Loucy (cell line): ENCODE measurements at regions not wholly inside any gene's neighbourhood (a gene's known extent, or its start where the extent isn't known, plus 50 kb on each side); places are given as distances from the start of the nearest gene placed in this dataset.

Experiments
- H2AFZ ChIP-seq: fragments of 200-600 bp; sonication (generic); 2 replicates; pipeline ENCODE4 v1.6.0; 2016; ENCODE audit warnings: antibody characterized with exemption, mild to moderate bottlenecking, low read length, moderate library complexity
- H3F3A ChIP-seq: fragments of 200-600 bp; 2 replicates; pipeline ENCODE4 v1.6.0; 2016; ENCODE audit warnings: antibody characterized with exemption, low read depth, mild to moderate bottlenecking
- H3K27me3 ChIP-seq: fragments of 200-600 bp; sonication (generic); 2 replicates; pipeline ENCODE4 v1.6.1; 2014; ENCODE audit warnings: low read length, mild to moderate bottlenecking; ENCODE audit not compliant: insufficient read depth, poor library complexity, severe bottlenecking
- H3K36me3 ChIP-seq: fragments of 200-600 bp; sonication (generic); 2 replicates; pipeline ENCODE4 v1.6.1; 2016; ENCODE audit warnings: low read length; ENCODE audit not compliant: insufficient read depth
- H3K4me1 ChIP-seq: fragments of 200-600 bp; sonication (generic); 2 replicates; pipeline ENCODE4 v1.5.1; 2014; ENCODE audit warnings: low read length, mild to moderate bottlenecking; ENCODE audit not compliant: insufficient read depth, poor library complexity, severe bottlenecking
- H3K4me2 ChIP-seq: fragments of 200-600 bp; sonication (generic); 2 replicates; pipeline ENCODE4 v1.6.0; 2014; ENCODE audit warnings: antibody characterized with exemption, low read length, low read depth, mild to moderate bottlenecking; ENCODE audit not compliant: poor library complexity, severe bottlenecking
- H3K4me3 ChIP-seq: fragments of 200-600 bp; sonication (generic); 2 replicates; pipeline ENCODE4 v1.5.1; 2014; ENCODE audit warnings: low read length, mild to moderate bottlenecking, mixed read lengths; ENCODE audit not compliant: poor library complexity, severe bottlenecking
- H3K79me2 ChIP-seq: fragments of 200-600 bp; sonication (generic); 2 replicates; pipeline ENCODE4 v1.6.1; 2014; ENCODE audit warnings: low read length; ENCODE audit not compliant: insufficient read depth
- H3K9ac ChIP-seq: fragments of 200-600 bp; sonication (generic); 2 replicates; pipeline ENCODE4 v1.6.0; 2014; ENCODE audit warnings: mild to moderate bottlenecking, low read depth, low read length, moderate library complexity; ENCODE audit not compliant: poor library complexity, severe bottlenecking
- H3K9me2 ChIP-seq: fragments of 200-600 bp; sonication (generic); replicated peaks from 2 replicates; pipeline ENCODE4 v1.6.1; 2016; ENCODE audit warnings: low read depth, low read length, mixed read lengths
- H3K9me3 ChIP-seq: fragments of 200-600 bp; sonication (generic); 2 replicates; pipeline ENCODE4 v1.6.1; 2014; ENCODE audit warnings: mild to moderate bottlenecking, antibody characterized with exemption, low read length, low read depth; ENCODE audit not compliant: insufficient read depth
- H4K20me1 ChIP-seq: fragments of 200-600 bp; sonication (generic); 2 replicates; pipeline ENCODE4 v1.6.0; 2014; ENCODE audit warnings: antibody characterized with exemption, low read length, mild to moderate bottlenecking; ENCODE audit not compliant: insufficient read depth, poor library complexity, severe bottlenecking
- EZH2phosphoT487 ChIP-seq: fragments of 200-600 bp; IDR thresholded peaks from 2 replicates; pipeline ENCODE4 v1.6.1; 2018; ENCODE audit warnings: antibody characterized with exemption, mild to moderate bottlenecking, moderate library complexity, borderline replicate concordance
- TF ChIP-seq, protein P1 (sequence below): fragments of 200-600 bp; sonication (generic); conservative IDR thresholded peaks from 2 replicates; pipeline ENCODE4 v1.5.1; 2014; ENCODE audit warnings: mild to moderate bottlenecking, antibody characterized with exemption, low read length

- H3K4me2 ChIP-seq = no peak overlapping the region
- H3K36me3 ChIP-seq = no peaks in the 10 kb centered on the region
- H3K9me2 ChIP-seq = no peaks in the 10 kb centered on the region
- H3F3A ChIP-seq = no peaks in the 10 kb centered on the region
- H3K4me3 ChIP-seq = no peak overlapping the region
- H3K79me2 ChIP-seq = no peaks in the 10 kb centered on the region
- H3K9ac ChIP-seq = no peak overlapping the region
- no peaks in the 10 kb centered on the region for H3K4me1 ChIP-seq
- TF ChIP-seq, protein P1, sequence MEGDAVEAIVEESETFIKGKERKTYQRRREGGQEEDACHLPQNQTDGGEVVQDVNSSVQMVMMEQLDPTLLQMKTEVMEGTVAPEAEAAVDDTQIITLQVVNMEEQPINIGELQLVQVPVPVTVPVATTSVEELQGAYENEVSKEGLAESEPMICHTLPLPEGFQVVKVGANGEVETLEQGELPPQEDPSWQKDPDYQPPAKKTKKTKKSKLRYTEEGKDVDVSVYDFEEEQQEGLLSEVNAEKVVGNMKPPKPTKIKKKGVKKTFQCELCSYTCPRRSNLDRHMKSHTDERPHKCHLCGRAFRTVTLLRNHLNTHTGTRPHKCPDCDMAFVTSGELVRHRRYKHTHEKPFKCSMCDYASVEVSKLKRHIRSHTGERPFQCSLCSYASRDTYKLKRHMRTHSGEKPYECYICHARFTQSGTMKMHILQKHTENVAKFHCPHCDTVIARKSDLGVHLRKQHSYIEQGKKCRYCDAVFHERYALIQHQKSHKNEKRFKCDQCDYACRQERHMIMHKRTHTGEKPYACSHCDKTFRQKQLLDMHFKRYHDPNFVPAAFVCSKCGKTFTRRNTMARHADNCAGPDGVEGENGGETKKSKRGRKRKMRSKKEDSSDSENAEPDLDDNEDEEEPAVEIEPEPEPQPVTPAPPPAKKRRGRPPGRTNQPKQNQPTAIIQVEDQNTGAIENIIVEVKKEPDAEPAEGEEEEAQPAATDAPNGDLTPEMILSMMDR = no peak
- TF ChIP-seq EZH2phosphoT487 = no peak
- no peaks in the 10 kb centered on the region for H3K9me3 ChIP-seq
- no peaks in the 10 kb centered on the region for H4K20me1 ChIP-seq
- H3K27me3 ChIP-seq = no peaks in the 10 kb centered on the region
- H2AFZ ChIP-seq = no peak overlapping the region
These were observed 60.6 kb upstream of the CASZ1 start for GRCh38 chr1:10856863-10857598.

DNA sequence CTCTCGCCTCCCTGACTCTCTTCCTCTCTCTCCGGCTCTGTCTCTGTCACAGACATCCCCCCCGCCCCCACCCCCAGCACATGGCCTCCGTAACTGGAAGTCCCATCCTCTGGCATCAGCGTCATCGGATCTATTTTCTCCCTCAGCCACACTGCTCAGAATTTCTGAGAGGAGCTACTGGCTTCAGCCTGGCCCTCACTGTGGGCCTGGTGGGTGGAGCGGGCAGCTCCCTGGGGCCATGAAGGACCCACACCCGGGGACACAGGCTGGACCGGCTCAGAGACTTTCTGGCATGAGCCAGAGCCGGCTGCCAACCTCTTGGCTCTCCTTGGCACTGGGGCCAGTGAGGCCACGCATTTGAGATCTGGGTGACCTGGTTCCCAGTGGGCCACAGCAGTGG is 61.2 kb upstream of the CASZ1 start:
- Histone ChIP-seq H3K9me2 (no peaks in the 10 kb centered on the region), H3K27me3 (no peaks in the 10 kb centered on the region), H3K79me2 (no peaks in the 10 kb centered on the region), H3F3A (no peaks in the 10 kb centered on the region), H3K36me3 (no peaks in the 10 kb centered on the region), H3K9me3 (no peaks in the 10 kb centered on the region), H3K4me1 (no peaks in the 10 kb centered on the region), H3K4me3 (no peak overlapping the region), H4K20me1 (no peaks in the 10 kb centered on the region), H3K4me2 (no peak overlapping the region), H3K9ac (no peak overlapping the region), H2AFZ (no peak overlapping the region)
- TF ChIP-seq EZH2phosphoT487 = no peak
- TF ChIP-seq, protein P1 = no peak

GRCh38 chr1:10860218-10860617 is 63.8 kb upstream of the CASZ1 start:
- Histone ChIP-seq H4K20me1 (no peaks in the 10 kb centered on the region), H3K9ac (no peak overlapping the region), H3K79me2 (no peaks in the 10 kb centered on the region), H3F3A (no peaks in the 10 kb centered on the region), H3K4me1 (no peaks in the 10 kb centered on the region), H3K9me3 (no peaks in the 10 kb centered on the region), H3K4me2 (no peak overlapping the region), H3K27me3 (no peaks in the 10 kb centered on the region), H3K4me3 (no peak overlapping the region), H3K36me3 (no peaks in the 10 kb centered on the region), H3K9me2 (no peaks in the 10 kb centered on the region), H2AFZ (no peak overlapping the region)
- TF ChIP-seq, protein P1 = no peak
- no peak for TF ChIP-seq EZH2phosphoT487
